Liver (tissue), 3 donors: ENCODE measurements at regions not wholly inside any gene's neighbourhood (a gene's known extent, or its start where the extent isn't known, plus 50 kb on each side); places are given as distances from the start of the nearest gene placed in this dataset.

Experiments used
- ATF3 ChIP-seq: IDR thresholded peaks from 2 replicates; pipeline ENCODE4 v1.6.1; 2016; ENCODE audit warnings: antibody characterized with exemption
- CTCF ChIP-seq: fragments of 150-350 bp; IDR thresholded peaks from 2 replicates; pipeline ENCODE4 v1.5.1; 2017; ENCODE audit warnings: improper control_type of control experiment, low read depth, low read length; ENCODE audit not compliant: missing input control
- FOXA1 ChIP-seq: IDR thresholded peaks from 2 replicates; pipeline ENCODE4 v1.6.1; 2016; ENCODE audit warnings: antibody characterized with exemption
- JUND ChIP-seq, 2 donors: IDR thresholded peaks; 2 replicates each; pipeline ENCODE4 v1.6.1; 2016; ENCODE audit warnings: antibody characterized with exemption in 2 of 2
- MAX ChIP-seq: IDR thresholded peaks from 2 replicates; pipeline ENCODE4 v1.6.1; 2016; ENCODE audit warnings: antibody characterized with exemption
- RAD21 ChIP-seq, 2 donors: IDR thresholded peaks; 2 replicates each; pipeline ENCODE4 v1.6.1; 2016; ENCODE audit warnings: antibody characterized with exemption in 2 of 2, mild to moderate bottlenecking in 2 of 2
- REST ChIP-seq: IDR thresholded peaks from 2 replicates; pipeline ENCODE4 v1.6.1; 2016; ENCODE audit warnings: antibody characterized with exemption, mild to moderate bottlenecking
- TAF1 ChIP-seq: conservative IDR thresholded peaks from 2 replicates; pipeline ENCODE4 v1.6.1; 2016; ENCODE audit warnings: antibody characterized with exemption, mild to moderate bottlenecking
- YY1 ChIP-seq: IDR thresholded peaks from 2 replicates; pipeline ENCODE4 v1.6.1; 2016; ENCODE audit warnings: antibody characterized with exemption, mild to moderate bottlenecking
- ZBTB33 ChIP-seq: IDR thresholded peaks from 2 replicates; pipeline ENCODE4 v1.6.1; 2016; ENCODE audit warnings: antibody characterized with exemption
- donor health status: healthy.
- donor health status: healthy.

- TF ChIP-seq YY1, result no peak
- TF ChIP-seq CTCF, result no peak
- no peak for TF ChIP-seq REST
- TF ChIP-seq TAF1, result no peak
- no peak for TF ChIP-seq FOXA1
- TF ChIP-seq RAD21 (IDR thresholded peaks at IDR 0.05), result no peak
- TF ChIP-seq ZBTB33, result no peak
- no peak for TF ChIP-seq JUND (IDR thresholded peaks at IDR 0.05)
- TF ChIP-seq MAX, result no peak
- no peak for TF ChIP-seq ATF3
Measured at GRCh38 chr4:56213543-56213942, 173.7 kb downstream of the AASDH start.
